PC-3 (cell line): ENCODE measurements at regions not wholly inside any gene's neighbourhood (a gene's known extent, or its start where the extent isn't known, plus 50 kb on each side); places are given as distances from the start of the nearest gene placed in this dataset.

Source experiments
- CTCF ChIP-seq: fragments of 300-600 bp; sonication (generic); conservative IDR thresholded peaks from 2 replicates; pipeline ENCODE4 v1.5.1; 2017; ENCODE audit warnings: antibody characterized with exemption, low read depth, mild to moderate bottlenecking, low read length
- EZH2phosphoT487 ChIP-seq: fragments of 300-600 bp; sonication (generic); IDR thresholded peaks from 2 replicates; pipeline ENCODE4 v1.6.1; 2018; ENCODE audit warnings: mild to moderate bottlenecking, antibody characterized with exemption, low read length, borderline replicate concordance

DNA sequence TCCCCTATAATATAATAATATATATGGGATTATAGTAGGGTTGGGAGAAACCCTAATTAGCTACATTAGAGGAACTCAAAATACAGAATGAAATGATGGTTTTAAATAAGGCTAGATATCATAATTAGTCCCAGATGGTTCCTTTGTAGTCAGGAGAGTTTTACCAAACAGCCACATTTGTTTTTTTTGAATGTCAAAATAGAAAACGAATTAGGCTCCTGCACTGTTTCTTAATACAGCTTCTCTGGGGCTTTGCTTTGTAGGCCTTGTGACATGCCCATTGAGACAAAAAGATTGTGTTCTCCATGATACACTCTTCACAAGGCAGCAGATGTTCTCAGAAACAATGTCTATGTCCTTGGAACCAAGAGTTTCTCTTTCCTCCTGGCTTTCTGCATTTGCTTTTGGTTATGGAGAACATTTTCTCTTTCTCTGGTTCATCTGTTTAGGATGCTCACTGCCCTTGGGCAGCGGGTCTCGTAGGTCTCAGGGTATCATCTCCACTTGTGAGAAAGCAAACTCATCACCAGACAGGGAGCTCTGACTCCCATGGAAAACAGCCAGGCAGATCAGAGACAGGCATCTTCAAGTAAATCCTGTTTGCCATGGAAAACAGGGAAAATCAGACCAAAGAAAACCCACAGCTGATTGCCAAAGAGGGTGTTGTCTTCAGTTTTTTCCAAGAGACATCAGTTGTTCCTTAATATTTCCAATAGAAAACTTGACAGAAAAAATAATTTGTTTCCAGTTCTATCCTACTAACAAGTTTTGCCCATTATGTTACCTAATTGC, 54.1 kb upstream of the RPS23 start:
- TF ChIP-seq EZH2phosphoT487 (no peak), CTCF (no peak)
